ENCODE measurements at regions not wholly inside any gene's neighbourhood (a gene's known extent, or its start where the extent isn't known, plus 50 kb on each side); places are given as distances from the start of the nearest gene placed in this dataset.

GRCh38 chr1:23609971-23610370 is 50.7 kb upstream of the ID3 start:
- TF ChIP-seq CTCF (conservative IDR thresholded peaks at IDR 0.05; ENCODE audit: low read length) = no peak
- TF ChIP-seq EZH2phosphoT487 (IDR thresholded peaks at IDR 0.05; ENCODE audit: borderline replicate concordance, low read depth, low read length) = no peak

All from OCI-LY7 (cell line).